ENCODE measurements at regions not wholly inside any gene's neighbourhood (a gene's known extent, or its start where the extent isn't known, plus 50 kb on each side); places are given as distances from the start of the nearest gene placed in this dataset.

GRCh38 chr1:199646761-199647160, 380.7 kb upstream of the NR5A2 start:
- no peak for TF ChIP-seq ZNF146 (tag by site-specific recombination; IDR thresholded peaks at IDR 0.05)
- no peak for TF ChIP-seq CTCF (tag by site-specific recombination; IDR thresholded peaks at IDR 0.05)
- no peak for TF ChIP-seq ATF2 (tag by site-specific recombination; IDR thresholded peaks at IDR 0.05; ENCODE audit: low read depth)
- no peak for TF ChIP-seq ZNF610 (tag by site-specific recombination; IDR thresholded peaks at IDR 0.05; ENCODE audit: borderline replicate concordance)

Data from HEK293 (cell line).